GM23338 (cell line): ENCODE measurements at regions not wholly inside any gene's neighbourhood (a gene's known extent, or its start where the extent isn't known, plus 50 kb on each side); places are given as distances from the start of the nearest gene placed in this dataset.

Experiments used
- ATAC-seq: fragments of 200-7000 bp; cut with Tn5 transposase; 3 replicates; pipeline ENCODE4 v1.9.1; 2020
- DNase-seq: peaks from one replicate; pipeline ENCODE4 v3.0.0-alpha.2; 2015; ENCODE audit warnings: low spot score
- H2AFZ ChIP-seq: fragments of 200-600 bp; sonication (generic); 2 replicates; pipeline ENCODE4 v1.8.0; 2016; ENCODE audit warnings: antibody characterized with exemption, mild to moderate bottlenecking, moderate library complexity
- H3F3A ChIP-seq: fragments of 200-600 bp; sonication (generic); replicated peaks from 2 replicates; pipeline ENCODE4 v1.8.0; 2017; ENCODE audit warnings: antibody characterized with exemption, mixed run types, low read depth
- H3K27ac ChIP-seq: fragments of 200-600 bp; sonication (generic); 2 replicates; pipeline ENCODE4 v1.6.1; 2016; ENCODE audit warnings: low read depth
- H3K27me3 ChIP-seq: fragments of 200-600 bp; sonication (generic); 2 replicates; pipeline ENCODE4 v1.8.0; 2016; ENCODE audit warnings: mild to moderate bottlenecking, mixed run types, moderate library complexity; ENCODE audit not compliant: insufficient read depth
- H3K36me3 ChIP-seq: fragments of 200-600 bp; sonication (generic); 2 replicates; pipeline ENCODE4 v1.8.0; 2016; ENCODE audit warnings: mild to moderate bottlenecking; ENCODE audit not compliant: insufficient read depth
- H3K4me1 ChIP-seq: fragments of 200-600 bp; sonication (generic); 2 replicates; pipeline ENCODE4 v1.8.0; 2016; ENCODE audit warnings: mild to moderate bottlenecking, moderate library complexity; ENCODE audit not compliant: insufficient read depth
- H3K4me2 ChIP-seq: fragments of 200-600 bp; sonication (generic); 2 replicates; pipeline ENCODE4 v1.7.1; 2017; ENCODE audit warnings: mixed run types
- H3K4me3 ChIP-seq: fragments of 200-600 bp; sonication (generic); 2 replicates; pipeline ENCODE4 v1.6.1; 2016; ENCODE audit warnings: mixed run types
- H3K79me2 ChIP-seq: fragments of 200-600 bp; sonication (generic); replicated peaks from 2 replicates; pipeline ENCODE4 v1.8.0; 2017; ENCODE audit warnings: mild to moderate bottlenecking; ENCODE audit not compliant: insufficient read depth
- H3K9me2 ChIP-seq: fragments of 200-600 bp; sonication (generic); 2 replicates; pipeline ENCODE4 v1.8.0; 2017; ENCODE audit not compliant: insufficient read depth
- H4K20me1 ChIP-seq: fragments of 200-600 bp; sonication (generic); replicated peaks from 2 replicates; pipeline ENCODE4 v1.8.0; 2017; ENCODE audit warnings: mild to moderate bottlenecking; ENCODE audit not compliant: insufficient read depth
- H3K27ac Mint-ChIP-seq: 2 replicates; pipeline ENCODE4 v1.8.0; 2020; ENCODE audit warnings: inconsistent platforms, mild to moderate bottlenecking, moderate library complexity, mixed read lengths
- H3K27me3 Mint-ChIP-seq: 3 replicates; pipeline ENCODE4 v1.8.0; 2022; ENCODE audit warnings: low read depth, mild to moderate bottlenecking, moderate library complexity, mixed read lengths, inconsistent platforms; ENCODE audit not compliant: insufficient read depth, poor library complexity
- H3K36me3 Mint-ChIP-seq: 3 replicates; pipeline ENCODE4 v1.8.0; 2021; ENCODE audit warnings: low read depth, mild to moderate bottlenecking, inconsistent platforms, moderate library complexity, mixed read lengths
- H3K4me1 Mint-ChIP-seq: 3 replicates; pipeline ENCODE4 v1.8.0; 2020; ENCODE audit warnings: mild to moderate bottlenecking, inconsistent platforms, mixed read lengths
- H3K4me3 Mint-ChIP-seq: 3 replicates; pipeline ENCODE4 v1.8.0; 2021; ENCODE audit warnings: moderate library complexity, mild to moderate bottlenecking, inconsistent platforms, mixed read lengths
- H3K9me3 Mint-ChIP-seq: 3 replicates; pipeline ENCODE4 v1.8.0; 2020; ENCODE audit warnings: moderate library complexity, mild to moderate bottlenecking, inconsistent platforms, mixed read lengths
- CREB1 ChIP-seq: fragments of 250-450 bp; sonication (Bioruptor Pico); IDR thresholded peaks from 2 replicates; pipeline ENCODE4 v1.5.0; 2020; ENCODE audit warnings: low read depth, mild to moderate bottlenecking, moderate library complexity
- CTCF ChIP-seq, 2 experiments: fragments of 200-600 bp in 1 of 2; sonication (generic) in 1 of 2; conservative IDR thresholded peaks; 2 replicates each; pipeline versions ENCODE4 v1.5.1 to v1.6.1; 2016 to 2017; ENCODE audit warnings: antibody characterized with exemption in 2 of 2, low read depth in 2 of 2, mild to moderate bottlenecking in 2 of 2, moderate library complexity in 1 of 2
- NANOG ChIP-seq: IDR thresholded peaks from 2 replicates; pipeline ENCODE4 v1.6.1; 2016; ENCODE audit warnings: antibody characterized with exemption, borderline replicate concordance
- POLR2AphosphoS5 ChIP-seq: IDR thresholded peaks from 2 replicates; pipeline ENCODE4 v1.6.1; 2016; ENCODE audit warnings: antibody characterized with exemption, low read depth
- STAT1 ChIP-seq: IDR thresholded peaks from one replicate; pipeline ENCODE4 v1.6.1; 2016; ENCODE audit warnings: antibody characterized with exemption; ENCODE audit not compliant: unreplicated experiment
- ZNF114 ChIP-seq: fragments of 250-450 bp; sonication (Bioruptor Pico); IDR thresholded peaks from 2 replicates; pipeline ENCODE4 v1.5.0; 2020; ENCODE audit warnings: mild to moderate bottlenecking, moderate library complexity
- TF ChIP-seq, protein P1 (sequence below): fragments of 250-450 bp; sonication (Bioruptor Pico); IDR thresholded peaks from 2 replicates; pipeline ENCODE4 v1.5.0; 2020; ENCODE audit warnings: mild to moderate bottlenecking, moderate library complexity

- no peaks in the 10 kb centered on the region; the same call in none of the 2 replicates for H3K9me2 ChIP-seq
- H3K27ac Mint-ChIP-seq: no peak overlapping the region
- ATAC-seq: no peak
Measured at GRCh38 chr1:232728507-232729263, 76.5 kb upstream of the MAP10 start.

More at GRCh38 chr1:232728507-232729263, 76.5 kb upstream of the MAP10 start:
- no peak overlapping the region for H3K27ac ChIP-seq
- Mint-ChIP-seq H3K4me1 (peaks cover 10% of the 10 kb centered on the region), H3K36me3 (peaks cover 7% of the 10 kb centered on the region; the same call in 2 of the 3 replicates), H3K4me3 (no peak overlapping the region), H3K9me3 (peaks cover 13% of the 10 kb centered on the region; the same call in 2 of the 3 replicates), H3K27me3 (peaks cover 10% of the 10 kb centered on the region)
- no peak overlapping the region for H3K4me2 ChIP-seq
- no peak for DNase-seq
- peaks cover 7% of the 10 kb centered on the region for H3K4me1 ChIP-seq
- no peaks in the 10 kb centered on the region for H3K27me3 ChIP-seq
- H3K36me3 ChIP-seq: no peaks in the 10 kb centered on the region
- TF ChIP-seq CREB1 (CRISPR knock-in tag) (no peak), CTCF (conservative IDR thresholded peaks at IDR 0.05; ENCODE audit: low read depth in 2 of 2) (no peak), NANOG (no peak), POLR2AphosphoS5 (no peak), STAT1 (no peak), ZNF114 (CRISPR knock-in tag) (no peak)
- TF ChIP-seq, protein P1, sequence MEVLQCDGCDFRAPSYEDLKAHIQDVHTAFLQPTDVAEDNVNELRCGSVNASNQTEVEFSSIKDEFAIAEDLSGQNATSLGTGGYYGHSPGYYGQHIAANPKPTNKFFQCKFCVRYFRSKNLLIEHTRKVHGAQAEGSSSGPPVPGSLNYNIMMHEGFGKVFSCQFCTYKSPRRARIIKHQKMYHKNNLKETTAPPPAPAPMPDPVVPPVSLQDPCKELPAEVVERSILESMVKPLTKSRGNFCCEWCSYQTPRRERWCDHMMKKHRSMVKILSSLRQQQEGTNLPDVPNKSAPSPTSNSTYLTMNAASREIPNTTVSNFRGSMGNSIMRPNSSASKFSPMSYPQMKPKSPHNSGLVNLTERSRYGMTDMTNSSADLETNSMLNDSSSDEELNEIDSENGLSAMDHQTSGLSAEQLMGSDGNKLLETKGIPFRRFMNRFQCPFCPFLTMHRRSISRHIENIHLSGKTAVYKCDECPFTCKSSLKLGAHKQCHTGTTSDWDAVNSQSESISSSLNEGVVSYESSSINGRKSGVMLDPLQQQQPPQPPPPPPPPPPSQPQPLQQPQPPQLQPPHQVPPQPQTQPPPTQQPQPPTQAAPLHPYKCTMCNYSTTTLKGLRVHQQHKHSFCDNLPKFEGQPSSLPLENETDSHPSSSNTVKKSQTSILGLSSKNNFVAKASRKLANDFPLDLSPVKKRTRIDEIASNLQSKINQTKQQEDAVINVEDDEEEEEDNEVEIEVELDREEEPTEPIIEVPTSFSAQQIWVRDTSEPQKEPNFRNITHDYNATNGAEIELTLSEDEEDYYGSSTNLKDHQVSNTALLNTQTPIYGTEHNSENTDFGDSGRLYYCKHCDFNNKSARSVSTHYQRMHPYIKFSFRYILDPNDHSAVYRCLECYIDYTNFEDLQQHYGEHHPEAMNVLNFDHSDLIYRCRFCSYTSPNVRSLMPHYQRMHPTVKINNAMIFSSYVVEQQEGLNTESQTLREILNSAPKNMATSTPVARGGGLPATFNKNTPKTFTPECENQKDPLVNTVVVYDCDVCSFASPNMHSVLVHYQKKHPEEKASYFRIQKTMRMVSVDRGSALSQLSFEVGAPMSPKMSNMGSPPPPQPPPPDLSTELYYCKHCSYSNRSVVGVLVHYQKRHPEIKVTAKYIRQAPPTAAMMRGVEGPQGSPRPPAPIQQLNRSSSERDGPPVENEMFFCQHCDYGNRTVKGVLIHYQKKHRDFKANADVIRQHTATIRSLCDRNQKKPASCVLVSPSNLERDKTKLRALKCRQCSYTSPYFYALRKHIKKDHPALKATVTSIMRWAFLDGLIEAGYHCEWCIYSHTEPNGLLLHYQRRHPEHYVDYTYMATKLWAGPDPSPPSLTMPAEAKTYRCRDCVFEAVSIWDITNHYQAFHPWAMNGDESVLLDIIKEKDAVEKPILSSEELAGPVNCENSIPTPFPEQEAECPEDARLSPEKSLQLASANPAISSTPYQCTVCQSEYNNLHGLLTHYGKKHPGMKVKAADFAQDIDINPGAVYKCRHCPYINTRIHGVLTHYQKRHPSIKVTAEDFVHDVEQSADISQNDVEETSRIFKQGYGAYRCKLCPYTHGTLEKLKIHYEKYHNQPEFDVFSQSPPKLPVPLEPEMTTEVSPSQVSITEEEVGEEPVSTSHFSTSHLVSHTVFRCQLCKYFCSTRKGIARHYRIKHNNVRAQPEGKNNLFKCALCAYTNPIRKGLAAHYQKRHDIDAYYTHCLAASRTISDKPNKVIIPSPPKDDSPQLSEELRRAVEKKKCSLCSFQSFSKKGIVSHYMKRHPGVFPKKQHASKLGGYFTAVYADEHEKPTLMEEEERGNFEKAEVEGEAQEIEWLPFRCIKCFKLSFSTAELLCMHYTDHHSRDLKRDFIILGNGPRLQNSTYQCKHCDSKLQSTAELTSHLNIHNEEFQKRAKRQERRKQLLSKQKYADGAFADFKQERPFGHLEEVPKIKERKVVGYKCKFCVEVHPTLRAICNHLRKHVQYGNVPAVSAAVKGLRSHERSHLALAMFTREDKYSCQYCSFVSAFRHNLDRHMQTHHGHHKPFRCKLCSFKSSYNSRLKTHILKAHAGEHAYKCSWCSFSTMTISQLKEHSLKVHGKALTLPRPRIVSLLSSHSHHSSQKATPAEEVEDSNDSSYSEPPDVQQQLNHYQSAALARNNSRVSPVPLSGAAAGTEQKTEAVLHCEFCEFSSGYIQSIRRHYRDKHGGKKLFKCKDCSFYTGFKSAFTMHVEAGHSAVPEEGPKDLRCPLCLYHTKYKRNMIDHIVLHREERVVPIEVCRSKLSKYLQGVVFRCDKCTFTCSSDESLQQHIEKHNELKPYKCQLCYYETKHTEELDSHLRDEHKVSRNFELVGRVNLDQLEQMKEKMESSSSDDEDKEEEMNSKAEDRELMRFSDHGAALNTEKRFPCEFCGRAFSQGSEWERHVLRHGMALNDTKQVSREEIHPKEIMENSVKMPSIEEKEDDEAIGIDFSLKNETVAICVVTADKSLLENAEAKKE (CRISPR knock-in tag): no peak
- H2AFZ ChIP-seq: no peak overlapping the region
- no peak overlapping the region for H3K4me3 ChIP-seq
- H3F3A ChIP-seq: peaks cover 7% of the 10 kb centered on the region; the same call in 1 of the 2 replicates
- no peaks in the 10 kb centered on the region for H4K20me1 ChIP-seq
- no peaks in the 10 kb centered on the region for H3K79me2 ChIP-seq
